Calu3 (cell line): ENCODE measurements at regions not wholly inside any gene's neighbourhood (a gene's known extent, or its start where the extent isn't known, plus 50 kb on each side); places are given as distances from the start of the nearest gene placed in this dataset.

ENCODE experiments used
- BruUV-seq: library from RNA; stranded (reverse); fragments of 400-500 nt; replicated peaks from 2 replicates; lab custom pipeline; 2021; lab: Mats Ljungman, UMichigan
- CTCF ChIA-PET: fragments of 300-600 bp; sonication (Branson Sonifier 250); formaldehyde crosslinking; loops from one replicate; lab custom pipeline; 2022; ENCODE audit warnings: antibody characterized with exemption; lab: Charles Lee
- DNase-seq: peaks from one replicate; pipeline ENCODE4 v3.0.0; 2022
- H3K27ac Mint-ChIP-seq: one replicate; pipeline ENCODE4 v1.8.0; 2022; ENCODE audit warnings: mixed read lengths; ENCODE audit not compliant: unreplicated experiment
- H3K27me3 Mint-ChIP-seq: one replicate; pipeline ENCODE4 v1.8.0; 2022; ENCODE audit warnings: mixed read lengths; ENCODE audit not compliant: unreplicated experiment
- H3K36me3 Mint-ChIP-seq: one replicate; pipeline ENCODE4 v1.8.0; 2022; ENCODE audit warnings: mild to moderate bottlenecking, moderate library complexity, mixed read lengths; ENCODE audit not compliant: insufficient read depth, unreplicated experiment
- H3K4me1 Mint-ChIP-seq: one replicate; pipeline ENCODE4 v1.8.0; 2022; ENCODE audit warnings: mild to moderate bottlenecking, low read depth, mixed read lengths; ENCODE audit not compliant: unreplicated experiment
- H3K4me3 Mint-ChIP-seq: one replicate; pipeline ENCODE4 v1.8.0; 2022; ENCODE audit warnings: mild to moderate bottlenecking, low read depth, moderate library complexity, mixed read lengths; ENCODE audit not compliant: unreplicated experiment
- H3K9me3 Mint-ChIP-seq: one replicate; pipeline ENCODE4 v1.8.0; 2022; ENCODE audit warnings: low read depth, mixed read lengths; ENCODE audit not compliant: unreplicated experiment
- CTCF ChIP-seq: fragments of 200-600 bp; IDR thresholded peaks from one replicate; pipeline ENCODE4 v1.8.0; 2022; ENCODE audit warnings: antibody characterized with exemption; ENCODE audit not compliant: unreplicated experiment
- intact Hi-C: fragments of 100-400 bp; cut with micrococcal nuclease; formaldehyde crosslinking; loops from one replicate; pipeline ENCODE4 v1.10.0; 2022; ENCODE audit not compliant: unreplicated experiment

- H3K9me3 Mint-ChIP-seq, result peaks cover 2% of the 10 kb centered on the region
- no peaks in the 10 kb centered on the region for H3K36me3 Mint-ChIP-seq
- DNase-seq, result no peak
- CTCF ChIA-PET, result no interaction called here
- no peak overlapping the region for H3K27ac Mint-ChIP-seq
- H3K4me1 Mint-ChIP-seq, result no peaks in the 10 kb centered on the region
- intact Hi-C loops, result no loop called here
- TF ChIP-seq CTCF, result no peak
- no peak overlapping the region for H3K4me3 Mint-ChIP-seq
- no peaks in the 10 kb centered on the region for H3K27me3 Mint-ChIP-seq
- no TSS peak for BruUV-seq
These were observed 478.5 kb downstream of the RASEF start for GRCh38 chr9:82584349-82584863.

- CTCF ChIA-PET, result interaction anchor here (0.7 kb wide), 1 partner anchor 12 kb away, joined by 3 read pairs; no protein-coding TSS in a partner anchor
- BruUV-seq, result no TSS peak
- Mint-ChIP-seq H3K27ac (no peak overlapping the region), H3K36me3 (no peaks in the 10 kb centered on the region), H3K9me3 (no peaks in the 10 kb centered on the region), H3K4me3 (no peak overlapping the region), H3K4me1 (no peaks in the 10 kb centered on the region), H3K27me3 (no peaks in the 10 kb centered on the region)
- DNase-seq, result no peak
- intact Hi-C loops, result no loop called here
- no peak for TF ChIP-seq CTCF
These were observed 476.0 kb downstream of the RASEF start for GRCh38 chr9:82586918-82587356.

GRCh38 chr9:82588301-82589180, 474.4 kb downstream of the RASEF start:
- H3K27ac Mint-ChIP-seq, result no peak overlapping the region
- intact Hi-C loops, result no loop called here
- CTCF ChIA-PET, result no interaction called here
- no peak for TF ChIP-seq CTCF
- DNase-seq, result no peak
- H3K36me3 Mint-ChIP-seq, result no peaks in the 10 kb centered on the region
- no peaks in the 10 kb centered on the region for H3K27me3 Mint-ChIP-seq
- no TSS peak for BruUV-seq
- no peaks in the 10 kb centered on the region for H3K9me3 Mint-ChIP-seq
- H3K4me3 Mint-ChIP-seq, result no peak overlapping the region
- H3K4me1 Mint-ChIP-seq, result no peaks in the 10 kb centered on the region

GRCh38 chr9:82590845-82591244, 472.1 kb downstream of the RASEF start:
- Mint-ChIP-seq H3K36me3 (no peaks in the 10 kb centered on the region), H3K9me3 (peaks cover 4% of the 10 kb centered on the region), H3K27ac (no peak overlapping the region), H3K27me3 (no peaks in the 10 kb centered on the region), H3K4me3 (no peak overlapping the region), H3K4me1 (no peaks in the 10 kb centered on the region)
- DNase-seq, result no peak
- no peak for TF ChIP-seq CTCF
- no TSS peak for BruUV-seq
- intact Hi-C loops, result no loop called here
- CTCF ChIA-PET, result no interaction called here
